ENCODE measurements at regions not wholly inside any gene's neighbourhood (a gene's known extent, or its start where the extent isn't known, plus 50 kb on each side); places are given as distances from the start of the nearest gene placed in this dataset.

DNA sequence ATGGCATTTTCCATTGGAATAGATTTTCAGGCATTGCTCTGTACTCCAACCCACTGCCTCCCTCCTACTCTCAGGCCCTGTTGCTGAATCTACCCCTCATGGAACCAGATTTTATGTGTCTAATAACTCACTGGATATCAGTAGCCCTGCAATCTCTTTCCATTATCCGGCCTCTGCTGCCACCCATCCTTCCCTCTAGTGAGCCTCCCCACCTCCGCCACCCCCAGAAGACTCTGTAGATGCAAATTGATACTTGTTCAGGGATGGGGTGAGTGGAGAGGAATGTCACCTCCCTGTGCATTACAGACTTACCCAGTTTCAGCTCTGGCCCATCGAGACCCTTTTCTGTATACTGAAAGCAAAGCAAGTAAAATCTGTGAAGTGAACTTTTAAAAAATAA is 52.3 kb upstream of the PHYHIPL start:
- TF ChIP-seq, protein P1, sequence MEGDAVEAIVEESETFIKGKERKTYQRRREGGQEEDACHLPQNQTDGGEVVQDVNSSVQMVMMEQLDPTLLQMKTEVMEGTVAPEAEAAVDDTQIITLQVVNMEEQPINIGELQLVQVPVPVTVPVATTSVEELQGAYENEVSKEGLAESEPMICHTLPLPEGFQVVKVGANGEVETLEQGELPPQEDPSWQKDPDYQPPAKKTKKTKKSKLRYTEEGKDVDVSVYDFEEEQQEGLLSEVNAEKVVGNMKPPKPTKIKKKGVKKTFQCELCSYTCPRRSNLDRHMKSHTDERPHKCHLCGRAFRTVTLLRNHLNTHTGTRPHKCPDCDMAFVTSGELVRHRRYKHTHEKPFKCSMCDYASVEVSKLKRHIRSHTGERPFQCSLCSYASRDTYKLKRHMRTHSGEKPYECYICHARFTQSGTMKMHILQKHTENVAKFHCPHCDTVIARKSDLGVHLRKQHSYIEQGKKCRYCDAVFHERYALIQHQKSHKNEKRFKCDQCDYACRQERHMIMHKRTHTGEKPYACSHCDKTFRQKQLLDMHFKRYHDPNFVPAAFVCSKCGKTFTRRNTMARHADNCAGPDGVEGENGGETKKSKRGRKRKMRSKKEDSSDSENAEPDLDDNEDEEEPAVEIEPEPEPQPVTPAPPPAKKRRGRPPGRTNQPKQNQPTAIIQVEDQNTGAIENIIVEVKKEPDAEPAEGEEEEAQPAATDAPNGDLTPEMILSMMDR (IDR thresholded peaks at IDR 0.05; ENCODE audit: poor library complexity, severe bottlenecking), result no peak
- TF ChIP-seq EZH2 (IDR thresholded peaks at IDR 0.05; ENCODE audit: borderline replicate concordance, insufficient read depth, low read length, poor library complexity, severe bottlenecking) (no peak), POLR2AphosphoS5 (IDR thresholded peaks at IDR 0.05) (no peak), SMC3 (conservative IDR thresholded peaks at IDR 0.05; ENCODE audit: poor library complexity) (no peak), MXI1 (conservative IDR thresholded peaks at IDR 0.05; ENCODE audit: poor library complexity, severe bottlenecking) (no peak)
